NCI-H1694 (cell line): ENCODE measurements at regions not wholly inside any gene's neighbourhood (a gene's known extent, or its start where the extent isn't known, plus 50 kb on each side); places are given as distances from the start of the nearest gene placed in this dataset.

ENCODE experiments used
- DNase-seq: peaks from one replicate; lab custom pipeline; 2025; lab: John Stamatoyannopoulos, UW

GRCh38 chr20:9919271-9920014, 80.6 kb upstream of the PAK5 start:
- DNase-seq, result no peak

GRCh38 chr20:9918348-9918747, 79.5 kb upstream of the PAK5 start:
- DNase-seq, result no peak

GRCh38 chr20:9916761-9917160, 77.9 kb upstream of the PAK5 start:
- no peak for DNase-seq

GRCh38 chr20:9912858-9913434, 74.1 kb upstream of the PAK5 start:
- DNase-seq, result peak; percentile 33

GRCh38 chr20:9912290-9912689, 73.4 kb upstream of the PAK5 start:
- no peak for DNase-seq

- no peak for DNase-seq
Measured at GRCh38 chr20:9911519-9911918, 72.6 kb upstream of the PAK5 start.

GRCh38 chr20:9909167-9909566, 70.3 kb upstream of the PAK5 start:
- no peak for DNase-seq

- DNase-seq, result no peak
Measured at GRCh38 chr20:9903048-9903655, 64.3 kb upstream of the PAK5 start.

- DNase-seq, result no peak
Measured at GRCh38 chr20:9889270-9889981, 50.5 kb upstream of the PAK5 start.
